ENCODE measurements at regions not wholly inside any gene's neighbourhood (a gene's known extent, or its start where the extent isn't known, plus 50 kb on each side); places are given as distances from the start of the nearest gene placed in this dataset.

GRCh38 chr5:127236254-127236653 lies 54.3 kb upstream of the MEGF10 start:
- Mint-ChIP-seq H3K36me3 (ENCODE audit: low read depth) (no peaks in the 10 kb centered on the region), H3K4me1 (no peaks in the 10 kb centered on the region), H3K4me3 (no peak overlapping the region), H3K9me3 (peaks cover 2% of the 10 kb centered on the region), H3K27ac (ENCODE audit: unreplicated experiment) (no peak overlapping the region), H3K27me3 (ENCODE audit: low read depth) (peaks cover under 1% of the 10 kb centered on the region)
- TF ChIP-seq CTCF (conservative IDR thresholded peaks at IDR 0.05) = no peak
- no peak for DNase-seq (ENCODE audit: low read depth, low spot score)
